Ovary (tissue), 3 donors: ENCODE measurements at regions not wholly inside any gene's neighbourhood (a gene's known extent, or its start where the extent isn't known, plus 50 kb on each side); places are given as distances from the start of the nearest gene placed in this dataset.

Source experiments
- POLR2A ChIP-seq: fragments of 450-650 bp; IDR thresholded peaks from one replicate; pipeline ENCODE4 v1.6.1; 2017; ENCODE audit warnings: antibody characterized with exemption, mild to moderate bottlenecking, moderate library complexity
- TF ChIP-seq, protein P1 (sequence below), 3 donors: fragments of 450-650 bp in 2 of 3; fragments of 200-600 bp in 1 of 3; IDR thresholded peaks; one replicate each; pipeline versions ENCODE4 v1.5.1 to v1.8.0; 2016 to 2022; ENCODE audit warnings: antibody characterized with exemption in 3 of 3, mild to moderate bottlenecking in 1 of 3
- donor health status: DM: no; HTN: no; CAD: no.

DNA sequence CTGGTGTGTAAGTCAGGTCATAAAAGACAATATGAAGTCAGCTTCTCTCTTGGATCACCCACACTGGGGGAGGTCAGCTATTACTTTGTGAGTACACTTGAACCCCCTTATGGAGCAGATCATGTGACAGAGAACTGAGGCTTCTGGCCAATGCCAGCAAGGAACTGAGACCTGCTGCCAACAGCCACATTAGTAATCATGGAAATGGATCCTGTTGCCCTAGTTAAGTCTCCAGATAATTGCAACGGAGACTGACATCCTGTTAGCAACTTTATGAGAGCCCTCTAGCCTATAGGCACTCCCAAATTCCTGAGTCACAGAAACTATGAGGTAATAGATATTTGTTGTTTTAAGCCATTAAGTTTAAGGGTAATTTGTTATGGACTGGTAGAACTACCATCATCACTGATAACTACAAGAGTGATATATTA lies 110.4 kb upstream of the GMNC start:
- TF ChIP-seq, protein P1, sequence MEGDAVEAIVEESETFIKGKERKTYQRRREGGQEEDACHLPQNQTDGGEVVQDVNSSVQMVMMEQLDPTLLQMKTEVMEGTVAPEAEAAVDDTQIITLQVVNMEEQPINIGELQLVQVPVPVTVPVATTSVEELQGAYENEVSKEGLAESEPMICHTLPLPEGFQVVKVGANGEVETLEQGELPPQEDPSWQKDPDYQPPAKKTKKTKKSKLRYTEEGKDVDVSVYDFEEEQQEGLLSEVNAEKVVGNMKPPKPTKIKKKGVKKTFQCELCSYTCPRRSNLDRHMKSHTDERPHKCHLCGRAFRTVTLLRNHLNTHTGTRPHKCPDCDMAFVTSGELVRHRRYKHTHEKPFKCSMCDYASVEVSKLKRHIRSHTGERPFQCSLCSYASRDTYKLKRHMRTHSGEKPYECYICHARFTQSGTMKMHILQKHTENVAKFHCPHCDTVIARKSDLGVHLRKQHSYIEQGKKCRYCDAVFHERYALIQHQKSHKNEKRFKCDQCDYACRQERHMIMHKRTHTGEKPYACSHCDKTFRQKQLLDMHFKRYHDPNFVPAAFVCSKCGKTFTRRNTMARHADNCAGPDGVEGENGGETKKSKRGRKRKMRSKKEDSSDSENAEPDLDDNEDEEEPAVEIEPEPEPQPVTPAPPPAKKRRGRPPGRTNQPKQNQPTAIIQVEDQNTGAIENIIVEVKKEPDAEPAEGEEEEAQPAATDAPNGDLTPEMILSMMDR (IDR thresholded peaks at IDR 0.05), result no peak
- TF ChIP-seq POLR2A, result no peak
